ENCODE measurements at regions not wholly inside any gene's neighbourhood (a gene's known extent, or its start where the extent isn't known, plus 50 kb on each side); places are given as distances from the start of the nearest gene placed in this dataset.

DNA sequence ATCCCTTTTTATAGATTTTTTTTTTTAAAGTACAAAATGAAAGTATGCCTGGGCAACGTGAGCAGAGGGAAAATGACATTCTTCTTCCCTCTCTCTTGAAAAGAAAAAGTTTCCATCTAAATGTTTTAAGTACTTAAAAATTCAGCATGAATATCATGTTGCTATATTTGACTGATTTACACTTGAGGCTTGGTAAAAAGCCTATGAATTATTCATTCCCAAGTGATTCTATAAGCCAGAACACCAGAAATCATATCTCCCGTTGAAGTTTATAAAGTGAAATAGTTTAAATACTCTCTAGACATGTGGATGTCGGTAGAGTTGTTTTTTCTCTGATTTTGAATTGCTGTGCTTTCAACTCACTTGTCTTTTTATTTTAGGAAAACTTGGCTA, 276.2 kb upstream of the RARB start:
- no peak overlapping the region for H2AFZ ChIP-seq (replicated peaks; ENCODE audit: low read length, poor library complexity)
- H2BK120ac ChIP-seq (ENCODE audit: low read depth, low read length), result no peak overlapping the region
- no peak overlapping the region for H4K91ac ChIP-seq (ENCODE audit: insufficient read depth, low read depth, low read length)
- no peak overlapping the region for H3K4me3 ChIP-seq (ENCODE audit: insufficient read depth, low read depth, low read length)
- no peak overlapping the region for H2AK5ac ChIP-seq (ENCODE audit: low read depth, low read length)
- no peaks in the 10 kb centered on the region for H3K9me1 ChIP-seq (ENCODE audit: insufficient read depth, low read length)
- no peak overlapping the region for H4K8ac ChIP-seq (ENCODE audit: low read depth in 2 of 2, low read length in 2 of 2)
- no peak overlapping the region for H2BK5ac ChIP-seq (ENCODE audit: low read depth, low read length, poor library complexity, severe bottlenecking)
- H3K14ac ChIP-seq (replicated peaks; ENCODE audit: low read depth, low read length), result no peak overlapping the region
- no peaks in the 10 kb centered on the region for H3K79me1 ChIP-seq (ENCODE audit: low read depth in 1 of 2, low read length in 2 of 2)
- H3K27ac ChIP-seq (ENCODE audit: insufficient read depth, low read length), result no peak overlapping the region
- H3K18ac ChIP-seq (ENCODE audit: low read depth, low read length), result no peak overlapping the region
- no peak for ATAC-seq (ENCODE audit: low read depth)
- no peaks in the 10 kb centered on the region for H4K20me1 ChIP-seq (ENCODE audit: insufficient read depth, low read length)
- no peak overlapping the region for H3K56ac ChIP-seq (ENCODE audit: extremely low read depth, insufficient read depth, low read length)
- intact Hi-C loops (cut with micrococcal nuclease), result no loop called here
- WGBS, 2 experiments (ENCODE audit: extremely low coverage in 2 of 2, insufficient read length in 1 of 2), result no CpG with 5 or more reads among the region's 3 CpGs
- H3K9ac ChIP-seq (ENCODE audit: low read depth, low read length), result no peak overlapping the region
- H3K4me2 ChIP-seq (ENCODE audit: low read depth, low read length), result no peak overlapping the region
- no peak for DNase-seq
- no peak overlapping the region for H3K4ac ChIP-seq (ENCODE audit: low read depth, low read length)
- CTCF ChIA-PET, result no interaction called here
- peaks cover 4% of the 10 kb centered on the region; the same call in 1 of the 2 replicates for H3K9me3 ChIP-seq (ENCODE audit: control insufficient read depth, insufficient read depth, low read length)
- H3K23ac ChIP-seq (ENCODE audit: low read depth, low read length), result no peak overlapping the region
- H4K5ac ChIP-seq (ENCODE audit: low read depth, low read length), result no peak overlapping the region
- no peak overlapping the region for H2BK15ac ChIP-seq (ENCODE audit: low read depth, low read length)
- dilution Hi-C loops (cut with HindIII; ENCODE audit: low sequenced_read_pairs, unreplicated experiment), result no loop called here
- no peaks in the 10 kb centered on the region for H3K4me1 ChIP-seq (ENCODE audit: control insufficient read depth, insufficient read depth, low read length)
- POLR2A ChIA-PET (ENCODE audit: unreplicated experiment), result no interaction called here
- in situ Hi-C loops (cut with MboI; ENCODE audit: low sequenced_read_pairs), result no loop called here
- H2BK20ac ChIP-seq (ENCODE audit: low read depth, low read length), result no peak overlapping the region
- TF ChIP-seq RFX5 (IDR thresholded peaks at IDR 0.05; ENCODE audit: low read depth, low read length), result no peak
- no peak for TF ChIP-seq RCOR1 (IDR thresholded peaks at IDR 0.05; ENCODE audit: insufficient replicate concordance, low read length)
- no peak for TF ChIP-seq CHD1 (IDR thresholded peaks at IDR 0.05; ENCODE audit: low read depth, low read length)
- no peak for TF ChIP-seq POLR2A (IDR thresholded peaks at IDR 0.05; ENCODE audit: low read depth, low read length)
- TF ChIP-seq, protein P1, sequence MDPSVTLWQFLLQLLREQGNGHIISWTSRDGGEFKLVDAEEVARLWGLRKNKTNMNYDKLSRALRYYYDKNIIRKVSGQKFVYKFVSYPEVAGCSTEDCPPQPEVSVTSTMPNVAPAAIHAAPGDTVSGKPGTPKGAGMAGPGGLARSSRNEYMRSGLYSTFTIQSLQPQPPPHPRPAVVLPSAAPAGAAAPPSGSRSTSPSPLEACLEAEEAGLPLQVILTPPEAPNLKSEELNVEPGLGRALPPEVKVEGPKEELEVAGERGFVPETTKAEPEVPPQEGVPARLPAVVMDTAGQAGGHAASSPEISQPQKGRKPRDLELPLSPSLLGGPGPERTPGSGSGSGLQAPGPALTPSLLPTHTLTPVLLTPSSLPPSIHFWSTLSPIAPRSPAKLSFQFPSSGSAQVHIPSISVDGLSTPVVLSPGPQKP (IDR thresholded peaks at IDR 0.05; ENCODE audit: borderline replicate concordance, low read depth, low read length), result no peak
- TF ChIP-seq, protein P2, sequence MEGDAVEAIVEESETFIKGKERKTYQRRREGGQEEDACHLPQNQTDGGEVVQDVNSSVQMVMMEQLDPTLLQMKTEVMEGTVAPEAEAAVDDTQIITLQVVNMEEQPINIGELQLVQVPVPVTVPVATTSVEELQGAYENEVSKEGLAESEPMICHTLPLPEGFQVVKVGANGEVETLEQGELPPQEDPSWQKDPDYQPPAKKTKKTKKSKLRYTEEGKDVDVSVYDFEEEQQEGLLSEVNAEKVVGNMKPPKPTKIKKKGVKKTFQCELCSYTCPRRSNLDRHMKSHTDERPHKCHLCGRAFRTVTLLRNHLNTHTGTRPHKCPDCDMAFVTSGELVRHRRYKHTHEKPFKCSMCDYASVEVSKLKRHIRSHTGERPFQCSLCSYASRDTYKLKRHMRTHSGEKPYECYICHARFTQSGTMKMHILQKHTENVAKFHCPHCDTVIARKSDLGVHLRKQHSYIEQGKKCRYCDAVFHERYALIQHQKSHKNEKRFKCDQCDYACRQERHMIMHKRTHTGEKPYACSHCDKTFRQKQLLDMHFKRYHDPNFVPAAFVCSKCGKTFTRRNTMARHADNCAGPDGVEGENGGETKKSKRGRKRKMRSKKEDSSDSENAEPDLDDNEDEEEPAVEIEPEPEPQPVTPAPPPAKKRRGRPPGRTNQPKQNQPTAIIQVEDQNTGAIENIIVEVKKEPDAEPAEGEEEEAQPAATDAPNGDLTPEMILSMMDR (conservative IDR thresholded peaks at IDR 0.05; ENCODE audit: low read depth, low read length), result no peak
- TF ChIP-seq MXI1 (IDR thresholded peaks at IDR 0.05; ENCODE audit: borderline replicate concordance, low read depth, low read length), result no peak
- TF ChIP-seq, protein P3, sequence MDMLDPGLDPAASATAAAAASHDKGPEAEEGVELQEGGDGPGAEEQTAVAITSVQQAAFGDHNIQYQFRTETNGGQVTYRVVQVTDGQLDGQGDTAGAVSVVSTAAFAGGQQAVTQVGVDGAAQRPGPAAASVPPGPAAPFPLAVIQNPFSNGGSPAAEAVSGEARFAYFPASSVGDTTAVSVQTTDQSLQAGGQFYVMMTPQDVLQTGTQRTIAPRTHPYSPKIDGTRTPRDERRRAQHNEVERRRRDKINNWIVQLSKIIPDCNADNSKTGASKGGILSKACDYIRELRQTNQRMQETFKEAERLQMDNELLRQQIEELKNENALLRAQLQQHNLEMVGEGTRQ (IDR thresholded peaks at IDR 0.05; ENCODE audit: low read depth, low read length), result no peak
- TF ChIP-seq NFE2L2 (IDR thresholded peaks at IDR 0.05; ENCODE audit: low read depth, low read length), result no peak
- TF ChIP-seq BHLHE40 (IDR thresholded peaks at IDR 0.05; ENCODE audit: low read depth, low read length), result no peak
- no peak for TF ChIP-seq SMC3 (IDR thresholded peaks at IDR 0.05; ENCODE audit: low read depth, low read length)
- TF ChIP-seq CEBPB (IDR thresholded peaks at IDR 0.05; ENCODE audit: low read depth, low read length), result no peak
- TF ChIP-seq FOS (IDR thresholded peaks at IDR 0.05; ENCODE audit: low read depth, low read length), result no peak
- no peak for TF ChIP-seq MAZ (IDR thresholded peaks at IDR 0.05; ENCODE audit: borderline replicate concordance, low read depth, low read length)
- TF ChIP-seq RAD21 (IDR thresholded peaks at IDR 0.05; ENCODE audit: low read length), result no peak
- TF ChIP-seq MAFK (IDR thresholded peaks at IDR 0.05; ENCODE audit: low read depth, low read length), result no peak
- no peaks in the 10 kb centered on the region for H3K36me3 ChIP-seq (ENCODE audit: control insufficient read depth, insufficient read depth, low read length)
- no peaks in the 10 kb centered on the region for H3K27me3 ChIP-seq (ENCODE audit: control insufficient read depth, insufficient read depth, low read length)
- no TSS peak for BruUV-seq (replicated peaks)
- H2AK9ac ChIP-seq (replicated peaks; ENCODE audit: low read depth, low read length, poor library complexity), result no peak overlapping the region
